ENCODE measurements at regions not wholly inside any gene's neighbourhood (a gene's known extent, or its start where the extent isn't known, plus 50 kb on each side); places are given as distances from the start of the nearest gene placed in this dataset.

- H3K27me3 Mint-ChIP-seq = no peaks in the 10 kb centered on the region
- H3K4me1 Mint-ChIP-seq = no peaks in the 10 kb centered on the region
- no peaks in the 10 kb centered on the region for H3K36me3 Mint-ChIP-seq (ENCODE audit: low read depth)
- no peak overlapping the region for H3K27ac Mint-ChIP-seq
- peaks cover 7% of the 10 kb centered on the region for H3K9me3 Mint-ChIP-seq
- DNase-seq (no peak), ATAC-seq (no peak)
- H3K4me3 Mint-ChIP-seq = no peak overlapping the region
These were observed 205.4 kb upstream of the SNX19 start for GRCh38 chr11:131121426-131122333.

GRCh38 chr11:131122448-131122847 lies 206.2 kb upstream of the SNX19 start:
- no peak overlapping the region for H3K4me3 Mint-ChIP-seq
- peaks cover 13% of the 10 kb centered on the region for H3K9me3 Mint-ChIP-seq
- no peaks in the 10 kb centered on the region for H3K4me1 Mint-ChIP-seq

DNA sequence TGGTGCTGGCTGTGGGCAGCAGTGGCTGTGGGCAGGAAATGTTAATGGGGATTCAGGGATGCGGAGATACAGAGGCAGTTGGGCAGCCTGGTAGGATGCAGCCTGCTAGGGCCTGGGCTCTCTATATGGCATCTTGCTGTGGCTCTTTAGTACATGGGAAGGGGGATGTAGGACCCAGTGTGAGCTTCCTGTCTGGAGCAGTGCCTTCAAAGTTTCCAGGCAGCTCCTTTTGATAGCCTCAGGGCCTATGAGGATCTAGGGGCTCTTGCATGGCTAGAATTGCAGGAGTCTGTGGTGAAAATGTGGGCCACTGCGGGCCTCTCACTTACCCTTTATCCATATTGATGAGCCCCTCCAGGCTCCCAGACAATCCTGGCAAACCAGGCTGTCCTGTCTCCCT lies 213.2 kb upstream of the SNX19 start:
- no peak for ATAC-seq
- Mint-ChIP-seq H3K27me3 (no peaks in the 10 kb centered on the region), H3K9me3 (peaks cover 28% of the 10 kb centered on the region), H3K27ac (no peak overlapping the region), H3K36me3 (ENCODE audit: low read depth) (no peaks in the 10 kb centered on the region), H3K4me1 (no peaks in the 10 kb centered on the region), H3K4me3 (no peak overlapping the region)
- no peak for DNase-seq

More at GRCh38 chr11:131122448-131122847, 206.2 kb upstream of the SNX19 start:
- Mint-ChIP-seq H3K27me3 (no peaks in the 10 kb centered on the region), H3K36me3 (ENCODE audit: low read depth) (no peaks in the 10 kb centered on the region), H3K27ac (no peak overlapping the region)
- DNase-seq (no peak), ATAC-seq (no peak)

DNA sequence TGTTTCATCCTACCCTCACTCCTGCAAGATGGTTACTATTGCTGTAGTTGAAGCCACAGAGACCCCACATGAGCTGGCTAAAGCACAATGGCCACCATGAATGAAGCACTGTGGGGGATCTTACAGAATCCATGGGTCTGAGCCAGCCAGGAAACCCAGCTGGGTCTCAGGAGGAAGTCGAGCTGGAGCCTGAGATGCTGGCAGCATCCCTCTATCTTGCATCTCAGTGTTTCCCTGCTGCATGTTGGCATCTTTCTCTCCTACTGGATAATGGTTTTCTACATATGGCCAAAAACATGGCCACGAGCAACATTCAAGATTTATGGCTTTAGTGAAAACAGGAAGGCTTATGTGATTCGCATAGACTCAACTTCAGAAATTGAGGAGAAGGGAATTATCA lies 219.3 kb upstream of the SNX19 start:
- Mint-ChIP-seq H3K9me3 (peaks cover 7% of the 10 kb centered on the region), H3K27ac (no peak overlapping the region), H3K4me3 (no peak overlapping the region), H3K4me1 (no peaks in the 10 kb centered on the region), H3K36me3 (ENCODE audit: low read depth) (no peaks in the 10 kb centered on the region), H3K27me3 (no peaks in the 10 kb centered on the region)
- no peak for ATAC-seq
- DNase-seq = no peak

- H3K4me1 Mint-ChIP-seq = no peaks in the 10 kb centered on the region
These were observed 220.2 kb upstream of the SNX19 start for GRCh38 chr11:131136486-131136885.

DNA sequence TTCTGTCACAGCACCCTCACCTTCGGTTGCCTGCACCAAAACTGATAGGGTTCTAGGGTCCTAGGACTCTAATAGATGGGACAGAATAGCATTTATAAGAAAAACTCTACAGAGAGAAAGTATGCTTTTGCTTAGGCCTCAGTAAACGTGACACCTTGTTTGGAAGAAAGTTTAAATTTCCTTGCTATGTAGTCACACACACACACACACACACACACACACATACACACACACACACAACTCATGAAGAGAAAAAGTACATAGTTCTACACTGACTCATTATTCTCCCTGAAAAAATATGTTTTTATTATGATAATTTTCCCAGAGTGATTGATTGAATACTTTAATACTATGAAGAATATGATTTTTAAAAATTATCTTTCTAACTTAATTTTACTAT lies 220.8 kb upstream of the SNX19 start:
- DNase-seq = no peak
- no peak overlapping the region for H3K27ac Mint-ChIP-seq
- H3K4me3 Mint-ChIP-seq = no peak overlapping the region
- no peaks in the 10 kb centered on the region for H3K4me1 Mint-ChIP-seq
- no peak for ATAC-seq
- no peaks in the 10 kb centered on the region for H3K36me3 Mint-ChIP-seq (ENCODE audit: low read depth)
- no peaks in the 10 kb centered on the region for H3K27me3 Mint-ChIP-seq
- H3K9me3 Mint-ChIP-seq = peaks cover 5% of the 10 kb centered on the region

More at GRCh38 chr11:131136486-131136885, 220.2 kb upstream of the SNX19 start:
- H3K4me3 Mint-ChIP-seq = no peak overlapping the region
- peaks cover 7% of the 10 kb centered on the region for H3K9me3 Mint-ChIP-seq
- no peak overlapping the region for H3K27ac Mint-ChIP-seq
- DNase-seq (no peak), ATAC-seq (no peak)
- no peaks in the 10 kb centered on the region for H3K36me3 Mint-ChIP-seq (ENCODE audit: low read depth)
- H3K27me3 Mint-ChIP-seq = no peaks in the 10 kb centered on the region

GRCh38 chr11:131138731-131139130 lies 222.5 kb upstream of the SNX19 start:
- H3K27me3 Mint-ChIP-seq = no peaks in the 10 kb centered on the region
- DNase-seq (no peak), ATAC-seq (no peak)
- no peaks in the 10 kb centered on the region for H3K9me3 Mint-ChIP-seq
- H3K4me1 Mint-ChIP-seq = no peaks in the 10 kb centered on the region
- no peak overlapping the region for H3K27ac Mint-ChIP-seq
- H3K4me3 Mint-ChIP-seq = no peak overlapping the region
- no peaks in the 10 kb centered on the region for H3K36me3 Mint-ChIP-seq (ENCODE audit: low read depth)

DNA sequence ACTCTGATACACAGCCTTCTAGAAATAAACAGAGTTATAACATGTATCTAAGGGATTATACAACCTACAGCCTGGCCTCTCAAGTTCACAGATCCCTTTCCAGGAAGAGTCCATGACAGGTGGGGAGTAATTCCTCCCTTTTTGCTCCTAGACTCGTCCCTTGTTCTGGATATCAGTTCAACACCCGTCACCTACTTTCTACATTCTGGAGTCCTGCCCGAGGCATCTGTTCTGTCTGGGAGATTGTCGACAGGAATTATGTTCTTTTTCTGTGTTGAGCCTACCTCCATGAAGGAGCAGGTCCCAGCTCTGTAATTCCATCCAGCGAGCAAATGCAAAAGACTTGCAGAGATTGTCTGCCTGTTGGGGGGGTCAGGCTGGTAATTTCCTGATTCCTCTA lies 224.6 kb upstream of the NTM start:
- Mint-ChIP-seq H3K4me1 (no peaks in the 10 kb centered on the region), H3K9me3 (no peaks in the 10 kb centered on the region), H3K36me3 (ENCODE audit: low read depth) (no peaks in the 10 kb centered on the region), H3K27ac (no peak overlapping the region), H3K4me3 (no peak overlapping the region), H3K27me3 (no peaks in the 10 kb centered on the region)
- no peak for ATAC-seq
- DNase-seq = no peak

DNA sequence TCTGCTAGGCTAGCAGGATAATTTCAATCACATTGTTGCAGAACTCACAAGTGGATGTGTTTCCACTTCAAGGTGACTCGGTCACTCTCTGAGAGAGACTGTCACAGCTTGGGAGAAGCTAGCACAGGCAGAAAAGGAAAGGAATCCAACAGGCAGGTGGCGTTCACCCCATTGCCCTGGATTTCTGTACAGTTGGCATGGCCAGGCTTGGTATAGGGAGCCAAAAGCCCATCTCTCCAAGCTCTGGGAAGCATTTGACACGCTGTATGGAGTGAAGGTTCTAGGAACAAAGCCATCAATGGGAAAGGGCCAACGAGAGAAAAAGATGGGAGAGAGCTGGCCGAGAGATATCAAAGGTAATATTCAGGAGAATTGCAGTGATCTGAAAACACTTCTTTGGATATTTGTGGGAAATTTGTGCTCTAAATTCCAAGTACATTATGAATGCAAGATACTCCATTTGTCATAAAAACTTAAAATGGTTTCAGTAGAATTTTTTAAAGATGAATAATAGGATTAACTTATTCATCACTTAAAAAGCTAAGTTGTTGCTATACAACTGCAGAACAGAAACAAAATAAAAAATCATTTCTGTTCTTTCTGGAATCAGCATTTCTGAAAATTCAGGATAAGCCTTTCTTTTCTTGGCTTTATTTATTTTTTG lies 223.5 kb upstream of the NTM start:
- Mint-ChIP-seq H3K27ac (no peak overlapping the region), H3K36me3 (ENCODE audit: low read depth) (no peaks in the 10 kb centered on the region), H3K27me3 (no peaks in the 10 kb centered on the region), H3K4me1 (no peaks in the 10 kb centered on the region), H3K9me3 (no peaks in the 10 kb centered on the region), H3K4me3 (no peak overlapping the region)
- ATAC-seq (no peak), DNase-seq (no peak)

DNA sequence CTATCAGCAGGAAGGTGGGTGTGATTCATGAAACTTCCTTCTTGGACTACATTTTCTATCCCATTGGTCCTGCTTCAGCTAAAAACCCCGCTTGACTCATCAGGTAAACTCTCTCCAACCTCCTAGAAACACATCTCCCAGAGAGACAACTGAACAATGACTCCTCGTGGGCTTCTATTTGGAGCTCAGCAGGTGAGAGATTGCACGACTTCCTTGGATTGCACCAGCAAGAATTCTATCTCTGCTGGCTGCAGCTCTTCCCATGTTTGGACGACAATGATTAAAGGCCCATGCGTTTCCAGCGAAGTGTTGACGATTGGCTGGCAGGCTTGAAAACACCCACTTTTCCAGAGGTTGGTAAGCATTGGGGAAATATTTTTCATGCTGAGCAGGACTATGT lies 216.1 kb upstream of the NTM start:
- peaks cover 4% of the 10 kb centered on the region for H3K9me3 Mint-ChIP-seq
- H3K27ac Mint-ChIP-seq = no peak overlapping the region
- no peak overlapping the region for H3K4me3 Mint-ChIP-seq
- no peak for DNase-seq
- no peaks in the 10 kb centered on the region for H3K27me3 Mint-ChIP-seq
- ATAC-seq = no peak
- H3K4me1 Mint-ChIP-seq = no peaks in the 10 kb centered on the region
- H3K36me3 Mint-ChIP-seq (ENCODE audit: low read depth) = no peaks in the 10 kb centered on the region

DNA sequence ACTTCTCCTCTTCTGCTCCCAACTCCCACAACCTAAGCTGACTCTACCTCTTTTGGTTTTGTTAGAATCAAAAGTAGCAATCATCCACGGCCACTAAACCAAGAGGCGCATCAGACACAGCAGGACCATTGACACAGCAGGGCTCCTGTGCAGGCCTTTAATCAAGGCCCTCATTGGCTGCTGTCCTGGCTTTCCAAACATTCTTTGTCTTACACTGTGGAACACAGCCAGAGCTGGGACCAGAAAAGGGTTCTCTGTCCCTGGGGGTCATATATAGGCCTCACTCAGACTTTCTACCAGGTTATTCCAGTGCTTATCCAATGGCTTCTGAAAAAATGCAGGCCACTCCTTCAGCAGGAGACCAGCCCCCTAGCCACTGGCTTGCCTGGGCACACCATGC lies 212.7 kb upstream of the NTM start:
- H3K4me3 Mint-ChIP-seq = no peak overlapping the region
- H3K4me1 Mint-ChIP-seq = no peaks in the 10 kb centered on the region
- H3K27me3 Mint-ChIP-seq = no peaks in the 10 kb centered on the region
- H3K9me3 Mint-ChIP-seq = peaks cover 4% of the 10 kb centered on the region
- H3K27ac Mint-ChIP-seq = no peak overlapping the region
- H3K36me3 Mint-ChIP-seq (ENCODE audit: low read depth) = no peaks in the 10 kb centered on the region
- ATAC-seq (no peak), DNase-seq (no peak)

- Mint-ChIP-seq H3K4me1 (no peaks in the 10 kb centered on the region), H3K27me3 (no peaks in the 10 kb centered on the region), H3K9me3 (no peaks in the 10 kb centered on the region), H3K36me3 (ENCODE audit: low read depth) (no peaks in the 10 kb centered on the region), H3K4me3 (no peak overlapping the region), H3K27ac (no peak overlapping the region)
- ATAC-seq (no peak), DNase-seq (no peak)
These were observed 209.6 kb upstream of the NTM start for GRCh38 chr11:131160846-131161245.

DNA sequence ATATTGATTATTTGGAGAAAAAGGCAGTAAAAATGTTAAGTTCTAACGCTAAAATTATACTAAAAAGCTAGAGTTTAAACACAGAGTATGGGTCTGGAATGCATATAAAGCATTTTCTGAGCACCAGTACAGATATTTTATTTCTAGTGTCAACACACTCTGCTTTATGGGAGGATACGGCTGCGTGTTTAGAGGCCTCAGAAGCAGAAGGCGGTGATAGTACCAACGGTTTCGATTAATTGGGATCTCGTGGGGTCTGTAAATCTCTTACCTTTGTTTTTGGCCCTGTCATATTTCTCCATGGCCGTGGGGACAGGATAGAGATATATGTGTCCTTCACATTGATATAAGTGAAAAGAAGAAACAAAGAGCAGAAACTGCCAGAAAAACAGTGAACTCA lies 206.8 kb upstream of the NTM start:
- H3K27ac Mint-ChIP-seq = no peak overlapping the region
- no peak for DNase-seq
- no peaks in the 10 kb centered on the region for H3K27me3 Mint-ChIP-seq
- no peaks in the 10 kb centered on the region for H3K36me3 Mint-ChIP-seq (ENCODE audit: low read depth)
- no peak for ATAC-seq
- H3K4me1 Mint-ChIP-seq = no peaks in the 10 kb centered on the region
- H3K4me3 Mint-ChIP-seq = no peak overlapping the region
- no peaks in the 10 kb centered on the region for H3K9me3 Mint-ChIP-seq

DNA sequence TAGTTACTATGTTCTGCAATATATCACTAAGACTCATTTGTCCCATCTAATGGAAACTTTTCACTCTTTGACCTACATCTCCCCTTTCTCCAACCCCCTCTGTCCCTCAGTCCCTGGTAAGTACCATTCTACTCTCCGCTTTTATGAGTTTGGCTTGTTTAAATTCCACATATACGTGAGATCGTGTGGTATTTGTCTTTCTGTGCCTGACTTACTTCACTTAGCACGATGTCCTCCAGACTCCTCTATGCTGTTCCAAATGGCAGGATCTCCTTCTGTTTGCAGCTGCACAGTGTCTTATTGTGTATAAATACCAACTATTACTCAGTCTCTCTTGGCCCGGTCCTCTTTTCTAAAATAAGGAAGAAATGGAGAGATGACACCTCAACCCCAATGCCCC lies 205.4 kb upstream of the NTM start:
- ATAC-seq = no peak
- Mint-ChIP-seq H3K27ac (no peak overlapping the region), H3K9me3 (no peaks in the 10 kb centered on the region), H3K4me1 (no peaks in the 10 kb centered on the region), H3K36me3 (ENCODE audit: low read depth) (no peaks in the 10 kb centered on the region), H3K27me3 (no peaks in the 10 kb centered on the region), H3K4me3 (no peak overlapping the region)
- no peak for DNase-seq

Measured in activated naive CD8-positive, alpha-beta T cell treated with anti-CD3 and anti-CD28 coated beads, Interleukin-2, amount 50 U/mL, for 24 hours (primary cell).